ENCODE measurements at regions not wholly inside any gene's neighbourhood (a gene's known extent, or its start where the extent isn't known, plus 50 kb on each side); places are given as distances from the start of the nearest gene placed in this dataset.
"Not testable (repeated sequence)": the region's sequence is repeated elsewhere in the genome, so short reads cannot be mapped to it uniquely, and the experiment has no call there.

DNA sequence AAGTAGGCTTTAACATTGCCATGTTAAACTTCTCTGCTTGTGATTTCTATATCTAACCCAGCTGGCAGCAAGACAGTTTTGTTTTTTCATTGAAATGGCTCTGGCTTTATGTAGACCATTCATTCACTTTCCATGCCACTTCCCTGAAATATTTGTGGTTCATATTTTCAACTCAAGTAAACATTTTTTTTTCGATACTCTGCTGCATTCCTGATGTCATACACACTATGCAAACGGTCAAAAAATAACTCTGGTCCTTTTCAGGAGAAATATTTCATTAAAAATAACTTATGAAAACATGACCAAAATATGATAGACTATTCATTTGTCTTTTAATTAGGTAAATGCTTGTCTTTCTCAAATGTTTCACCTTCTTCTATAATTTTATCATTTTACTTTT lies 116.3 kb downstream of the USP22 start:
- 32 to 40% methylated on average over 2 of the region's 2 CpGs for WGBS, 2 donors
- no peaks in the 10 kb centered on the region for H3K4me1 ChIP-seq

DNA sequence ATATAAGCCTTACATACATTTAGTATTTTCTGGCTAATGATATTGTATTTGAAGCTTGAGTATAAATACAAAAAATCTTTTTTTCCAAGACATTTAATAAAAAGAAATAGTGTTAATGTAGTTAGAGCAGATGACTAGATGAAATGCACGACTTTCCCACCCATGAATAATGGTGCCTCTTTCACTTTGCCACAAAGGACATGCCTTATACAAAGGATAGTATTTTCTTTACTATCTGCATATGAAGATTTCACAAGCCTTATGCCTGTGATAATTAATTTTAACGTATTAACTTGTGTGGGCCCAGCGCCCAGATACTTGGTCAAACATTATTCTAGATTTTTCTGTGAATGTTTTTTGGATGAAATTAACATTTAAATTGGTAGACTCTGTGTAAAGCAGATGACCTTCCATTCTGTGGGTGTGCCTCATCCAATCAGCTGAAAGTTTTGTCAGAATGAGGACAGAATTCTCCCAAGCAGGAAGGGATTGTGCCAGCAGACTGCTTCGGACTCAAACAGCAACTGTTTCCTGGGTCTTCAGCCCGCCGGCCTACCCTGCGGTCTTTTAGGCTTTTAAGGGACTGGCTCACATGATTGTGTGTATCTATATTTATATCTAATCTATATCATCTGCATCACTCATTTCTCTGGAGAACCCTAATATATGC lies 115.4 kb downstream of the USP22 start:
- WGBS, 2 donors: 69 to 76% methylated on average over 7 of the region's 7 CpGs
- DNase-seq (ENCODE audit: low spot score in 2 of 2): no peak
- TF ChIP-seq, protein P1, sequence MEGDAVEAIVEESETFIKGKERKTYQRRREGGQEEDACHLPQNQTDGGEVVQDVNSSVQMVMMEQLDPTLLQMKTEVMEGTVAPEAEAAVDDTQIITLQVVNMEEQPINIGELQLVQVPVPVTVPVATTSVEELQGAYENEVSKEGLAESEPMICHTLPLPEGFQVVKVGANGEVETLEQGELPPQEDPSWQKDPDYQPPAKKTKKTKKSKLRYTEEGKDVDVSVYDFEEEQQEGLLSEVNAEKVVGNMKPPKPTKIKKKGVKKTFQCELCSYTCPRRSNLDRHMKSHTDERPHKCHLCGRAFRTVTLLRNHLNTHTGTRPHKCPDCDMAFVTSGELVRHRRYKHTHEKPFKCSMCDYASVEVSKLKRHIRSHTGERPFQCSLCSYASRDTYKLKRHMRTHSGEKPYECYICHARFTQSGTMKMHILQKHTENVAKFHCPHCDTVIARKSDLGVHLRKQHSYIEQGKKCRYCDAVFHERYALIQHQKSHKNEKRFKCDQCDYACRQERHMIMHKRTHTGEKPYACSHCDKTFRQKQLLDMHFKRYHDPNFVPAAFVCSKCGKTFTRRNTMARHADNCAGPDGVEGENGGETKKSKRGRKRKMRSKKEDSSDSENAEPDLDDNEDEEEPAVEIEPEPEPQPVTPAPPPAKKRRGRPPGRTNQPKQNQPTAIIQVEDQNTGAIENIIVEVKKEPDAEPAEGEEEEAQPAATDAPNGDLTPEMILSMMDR (IDR thresholded peaks at IDR 0.05): no peak
- TF ChIP-seq POLR2A (IDR thresholded peaks at IDR 0.05) (no peak), EP300 (IDR thresholded peaks at IDR 0.05) (no peak)
- Histone ChIP-seq H3K4me1 (no peaks in the 10 kb centered on the region), H3K27me3 (no peaks in the 10 kb centered on the region), H3K9me3 (no peaks in the 10 kb centered on the region), H3K4me3 (no peak overlapping the region), H3K36me3 (no peaks in the 10 kb centered on the region), H3K27ac (no peak overlapping the region)

More for the DNA sequence above, 116.3 kb downstream of the USP22 start:
- Histone ChIP-seq H3K36me3 (no peaks in the 10 kb centered on the region), H3K4me3 (no peak overlapping the region), H3K27ac (no peak overlapping the region), H3K27me3 (no peaks in the 10 kb centered on the region), H3K9me3 (no peaks in the 10 kb centered on the region)
- no peak for DNase-seq (ENCODE audit: low spot score in 2 of 2)
- TF ChIP-seq, protein P1 (IDR thresholded peaks at IDR 0.05): no peak
- TF ChIP-seq POLR2A (IDR thresholded peaks at IDR 0.05) (no peak), EP300 (IDR thresholded peaks at IDR 0.05) (no peak)

DNA sequence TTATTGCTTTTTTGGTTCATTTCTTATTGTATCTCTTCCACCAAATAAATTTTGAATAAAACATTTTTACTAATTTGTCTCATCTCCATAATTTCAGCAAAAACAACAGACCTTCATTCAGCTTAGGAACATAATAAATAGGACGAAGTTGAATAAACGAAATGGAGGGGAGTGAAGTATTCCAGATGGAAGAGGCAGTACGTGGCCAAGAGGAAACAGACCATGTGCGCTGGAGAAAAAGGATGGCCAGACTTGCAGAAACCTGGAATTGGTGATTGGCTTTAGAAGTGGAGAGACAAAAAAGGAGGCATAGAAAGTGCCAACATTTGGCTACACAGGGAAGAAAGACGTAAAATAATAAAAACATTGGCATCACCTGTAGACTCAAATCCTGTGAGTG lies 113.5 kb downstream of the USP22 start:
- no peaks in the 10 kb centered on the region for H3K27me3 ChIP-seq
- H3K27ac ChIP-seq: no peak overlapping the region
- no peak for DNase-seq (ENCODE audit: low spot score in 2 of 2)
- TF ChIP-seq POLR2A (IDR thresholded peaks at IDR 0.05) (no peak), EP300 (IDR thresholded peaks at IDR 0.05) (no peak)
- TF ChIP-seq, protein P1 (IDR thresholded peaks at IDR 0.05): no peak
- no peaks in the 10 kb centered on the region for H3K9me3 ChIP-seq
- no peak overlapping the region for H3K4me3 ChIP-seq
- WGBS, 2 donors: 80% methylated on average over 5 of the region's 5 CpGs
- no peaks in the 10 kb centered on the region for H3K36me3 ChIP-seq
- no peaks in the 10 kb centered on the region for H3K4me1 ChIP-seq

DNA sequence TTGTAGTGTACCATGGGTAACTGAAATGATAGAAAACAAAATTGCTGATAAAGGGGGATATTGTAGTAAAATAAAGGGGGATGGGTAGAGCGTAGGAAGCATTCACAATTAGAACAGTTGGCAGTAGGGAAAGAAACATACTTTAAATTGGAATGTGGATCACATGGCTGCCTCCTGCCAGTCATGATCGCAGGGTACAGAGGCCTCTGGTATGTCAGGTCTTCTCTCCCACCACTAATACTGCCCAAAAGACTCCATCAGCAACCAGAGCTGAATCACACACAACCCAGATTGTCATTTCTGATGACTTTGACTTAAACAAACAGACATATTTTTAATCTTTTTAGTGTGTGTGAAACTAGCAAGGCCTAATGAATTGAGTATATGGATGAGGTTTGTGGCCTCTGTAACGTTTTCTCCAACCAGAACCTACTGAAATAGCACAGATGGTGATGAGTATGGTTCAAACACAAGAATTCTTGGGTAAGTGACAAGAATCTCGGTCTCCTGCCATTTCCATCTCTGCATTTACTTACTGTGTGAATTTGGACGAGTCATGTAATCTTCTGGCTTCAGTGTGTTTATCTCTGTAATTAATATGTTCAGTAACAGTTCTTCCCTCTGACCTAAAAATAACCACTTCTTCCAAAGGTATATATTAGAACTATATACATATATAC lies 112.6 kb downstream of the USP22 start:
- peaks cover 0 to 4% (median 0%) of the 10 kb centered on the region in 4 donors for H3K4me1 ChIP-seq
- H3K27me3 ChIP-seq: no peaks in the 10 kb centered on the region
- no peaks in the 10 kb centered on the region for H3K9me3 ChIP-seq
- no peaks in the 10 kb centered on the region for H3K36me3 ChIP-seq
- DNase-seq (ENCODE audit: low spot score in 2 of 2): no peak
- WGBS, 2 donors: 52 to 59% methylated on average over 5 of the region's 5 CpGs
- no peak overlapping the region for H3K27ac ChIP-seq
- no peak overlapping the region for H3K4me3 ChIP-seq
- TF ChIP-seq EP300 (IDR thresholded peaks at IDR 0.05) (no peak), POLR2A (IDR thresholded peaks at IDR 0.05) (no peak)
- TF ChIP-seq, protein P1 (IDR thresholded peaks at IDR 0.05): no peak

DNA sequence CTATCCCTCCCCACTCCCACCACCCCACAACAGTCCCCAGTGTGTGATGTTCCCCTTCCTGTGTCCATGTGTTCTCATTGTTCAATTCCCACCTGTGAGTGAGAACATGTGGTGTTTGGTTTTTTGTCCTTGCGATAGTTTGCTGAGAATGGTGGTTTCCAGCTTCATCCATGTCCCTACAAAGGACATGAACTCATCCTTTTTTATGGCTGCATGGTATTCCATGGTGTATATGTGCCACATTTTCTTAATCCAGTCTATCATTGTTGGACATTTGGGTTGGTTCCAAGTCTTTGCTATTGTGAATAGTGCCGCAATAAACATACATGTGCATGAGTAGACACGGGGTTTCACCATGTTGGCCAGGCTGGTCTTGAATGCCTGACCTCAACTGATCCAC lies 109.8 kb downstream of the USP22 start:
- not testable (repeated sequence) for H3K27ac ChIP-seq, H3K4me3 ChIP-seq
- H3K4me1 ChIP-seq: peaks cover 0 to 18% (median 0%) of the 10 kb centered on the region in 4 donors

More for the DNA sequence above, 109.8 kb downstream of the USP22 start:
- not testable (repeated sequence) for H3K9me3 ChIP-seq; H3K36me3 ChIP-seq; DNase-seq (ENCODE audit: low spot score in 2 of 2); H3K27me3 ChIP-seq
- 97 to 98% methylated on average over 3 of the region's 3 CpGs for WGBS, 2 donors

Data from tibial nerve (tissue), 4 donors.